GM21381 (cell line): ENCODE measurements at regions not wholly inside any gene's neighbourhood (a gene's known extent, or its start where the extent isn't known, plus 50 kb on each side); places are given as distances from the start of the nearest gene placed in this dataset.

ENCODE experiments used
- ATAC-seq: cut with Tn5 transposase; IDR thresholded peaks from one replicate; pipeline ENCODE4 v1.9.1; 2021; ENCODE audit warnings: mild to moderate bottlenecking, moderate library complexity; ENCODE audit not compliant: unreplicated experiment

DNA sequence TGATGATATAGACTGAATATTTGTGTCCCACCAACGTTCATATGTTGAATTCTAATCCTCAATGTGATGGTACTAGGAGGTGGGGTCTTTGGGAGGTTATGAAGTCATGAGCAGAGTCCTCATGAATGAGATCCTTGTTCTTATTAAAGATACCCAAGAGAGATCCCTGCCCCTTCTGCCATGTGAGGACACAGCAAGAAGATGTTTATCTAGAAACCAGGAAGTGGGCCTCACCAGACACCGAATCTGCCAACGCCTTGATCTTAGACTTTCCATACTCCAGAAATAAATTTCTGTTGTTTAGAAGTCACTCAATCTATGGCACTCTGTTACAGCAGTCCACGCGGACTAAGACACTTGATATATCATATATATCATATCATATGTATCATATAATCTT is 67.7 kb upstream of the GCM1 start:
- no peak for ATAC-seq

DNA sequence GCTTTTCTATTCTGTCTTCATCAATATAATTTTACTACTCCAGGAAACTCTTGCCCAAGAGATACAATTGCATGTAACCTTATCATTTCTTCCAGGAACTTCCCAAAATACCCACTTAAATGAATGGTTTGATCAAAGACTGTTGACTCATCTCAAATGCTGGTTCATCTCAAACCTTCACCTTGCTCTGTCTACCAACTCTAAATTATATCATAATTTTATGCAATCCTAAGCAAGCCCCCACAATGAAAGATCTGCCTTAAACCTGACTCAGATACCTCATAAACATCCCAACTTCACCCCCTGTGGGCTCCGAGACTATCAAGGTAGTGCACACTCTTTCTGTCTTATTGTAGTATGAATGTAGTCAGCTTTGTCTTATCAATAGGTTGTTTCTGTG is 65.5 kb upstream of the GCM1 start:
- no peak for ATAC-seq

DNA sequence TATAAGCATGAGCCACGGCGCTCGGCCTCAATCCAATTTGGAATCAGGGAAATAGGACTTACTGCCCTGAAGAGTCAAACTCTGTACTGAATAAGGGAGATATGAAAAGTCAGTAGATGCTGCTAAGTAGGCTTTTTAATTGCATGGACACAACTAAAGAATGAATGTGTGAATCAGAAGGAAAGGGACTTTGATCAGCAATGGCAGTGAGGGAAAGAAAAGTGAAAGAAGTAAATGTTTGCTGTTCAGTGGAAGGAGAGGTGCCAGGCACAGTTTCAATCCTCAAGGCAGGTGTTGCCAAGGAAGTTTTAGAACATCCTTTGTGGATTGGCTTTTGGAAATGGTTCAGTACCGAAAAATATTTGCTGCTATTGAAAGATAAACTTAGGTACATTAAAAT is 62.2 kb upstream of the GCM1 start:
- ATAC-seq: no peak

DNA sequence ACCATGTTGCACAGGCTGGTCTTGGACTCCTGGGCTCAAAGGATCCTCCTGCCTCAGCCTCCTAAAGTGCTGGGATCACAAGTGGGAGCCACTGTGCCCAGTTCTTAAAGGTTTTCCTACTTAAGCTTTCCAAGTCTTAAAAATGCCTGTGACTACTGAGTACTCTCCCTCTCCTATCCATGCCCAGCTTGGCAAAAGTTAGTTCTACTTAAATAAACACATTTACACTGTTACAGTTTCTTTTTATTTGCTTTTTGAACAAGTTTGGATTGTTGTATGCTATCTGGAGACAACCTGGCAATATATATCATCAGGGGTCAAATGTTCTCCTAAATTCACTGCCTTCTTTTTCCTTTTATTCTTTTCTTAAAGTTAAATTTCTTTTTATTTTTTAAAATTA is 61.0 kb upstream of the GCM1 start:
- ATAC-seq: no peak

DNA sequence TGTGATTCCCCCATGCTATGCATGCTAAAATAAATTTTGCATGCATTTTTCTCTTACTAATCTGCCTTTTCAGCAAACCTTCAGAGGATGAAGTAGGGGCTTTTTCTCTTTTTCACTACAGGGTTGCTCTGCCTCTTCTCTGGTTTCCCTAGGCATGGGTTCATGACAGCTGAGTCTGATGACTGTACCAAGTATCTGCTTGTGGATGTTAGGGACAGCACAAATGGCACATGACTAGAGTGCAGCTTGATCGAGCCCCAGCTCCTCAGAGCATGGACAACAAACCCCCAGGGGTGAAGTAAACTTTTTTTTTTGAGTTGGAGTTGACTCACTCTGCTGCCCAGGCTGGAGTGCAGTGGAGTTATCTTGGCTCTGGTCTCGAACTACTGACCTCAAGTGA is 57.1 kb upstream of the GCM1 start:
- ATAC-seq: no peak

DNA sequence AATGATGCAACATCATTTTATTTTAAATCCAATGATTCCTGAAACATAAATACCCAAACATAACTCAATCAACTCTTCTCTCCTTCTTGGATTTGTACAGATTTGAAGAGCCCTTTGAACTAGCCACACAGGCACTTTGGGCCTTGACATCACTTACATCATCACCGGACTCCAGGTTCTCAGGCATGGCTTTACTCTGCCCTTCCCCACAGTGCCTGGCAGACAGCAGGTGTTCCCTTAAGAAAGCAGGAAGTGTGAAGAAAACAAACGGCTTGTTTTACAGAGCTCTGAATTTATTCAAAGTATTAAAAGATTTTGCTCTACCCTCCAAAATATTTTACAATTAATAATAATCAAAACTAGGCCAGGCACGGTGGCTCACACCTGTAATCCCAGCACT is 54.8 kb upstream of the GCM1 start:
- no peak for ATAC-seq

DNA sequence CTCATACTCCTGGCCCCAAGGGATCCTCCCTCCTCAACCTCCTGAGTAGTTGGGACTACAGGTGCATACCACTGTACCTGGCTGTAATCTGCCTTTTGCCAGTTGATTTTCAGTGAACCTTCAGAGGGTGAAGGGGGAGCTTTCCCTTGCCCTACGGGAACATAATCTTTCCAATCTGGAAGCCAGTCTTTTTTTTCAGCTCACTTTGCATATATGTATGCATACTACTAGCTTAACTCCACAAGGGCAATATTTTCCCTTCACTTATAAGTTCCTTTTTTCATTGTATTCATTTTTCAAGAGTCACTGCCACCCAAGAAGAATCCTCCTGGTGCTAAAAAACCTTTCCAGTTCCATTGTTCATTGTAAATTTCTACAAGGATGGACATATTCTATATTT is 53.4 kb upstream of the GCM1 start:
- ATAC-seq: no peak

DNA sequence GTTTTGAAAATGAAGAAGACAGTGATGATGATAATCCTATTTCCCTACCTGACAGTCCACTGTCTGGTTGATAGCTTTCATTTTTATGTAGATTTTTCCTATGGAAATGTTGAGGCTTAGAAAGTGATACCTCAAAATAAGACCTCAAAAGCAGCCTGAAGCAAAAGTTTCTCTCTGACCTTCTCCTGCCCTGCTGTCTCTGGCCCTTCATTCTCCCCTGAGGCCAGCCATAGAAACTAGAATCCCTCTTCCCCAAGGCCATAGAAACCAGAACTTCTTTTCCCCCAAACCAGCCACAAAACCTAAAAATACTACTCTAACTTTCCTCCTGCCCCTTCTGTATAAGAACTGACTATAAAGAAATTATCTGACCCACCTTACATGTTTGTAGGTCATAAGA is 52.6 kb upstream of the GCM1 start:
- no peak for ATAC-seq

DNA sequence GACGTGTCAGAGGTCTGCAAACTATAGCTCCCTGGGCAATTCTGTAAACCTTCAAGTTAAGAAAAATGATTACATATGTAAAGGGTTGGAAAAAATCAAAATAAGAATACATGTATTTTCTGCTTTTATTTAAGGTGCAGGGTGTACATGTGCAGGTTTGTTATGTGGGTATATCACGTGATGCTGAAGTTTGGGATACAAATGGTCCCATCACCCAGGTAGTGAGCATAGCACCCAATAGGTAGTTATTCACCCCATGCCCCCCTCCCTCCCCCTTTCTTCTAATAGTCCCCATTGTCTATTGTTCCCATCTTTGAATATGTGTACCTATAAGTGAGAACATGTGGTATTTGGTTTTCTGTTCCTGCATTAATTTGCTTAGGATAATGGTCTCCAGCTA is 51.1 kb upstream of the GCM1 start:
- no peak for ATAC-seq

DNA sequence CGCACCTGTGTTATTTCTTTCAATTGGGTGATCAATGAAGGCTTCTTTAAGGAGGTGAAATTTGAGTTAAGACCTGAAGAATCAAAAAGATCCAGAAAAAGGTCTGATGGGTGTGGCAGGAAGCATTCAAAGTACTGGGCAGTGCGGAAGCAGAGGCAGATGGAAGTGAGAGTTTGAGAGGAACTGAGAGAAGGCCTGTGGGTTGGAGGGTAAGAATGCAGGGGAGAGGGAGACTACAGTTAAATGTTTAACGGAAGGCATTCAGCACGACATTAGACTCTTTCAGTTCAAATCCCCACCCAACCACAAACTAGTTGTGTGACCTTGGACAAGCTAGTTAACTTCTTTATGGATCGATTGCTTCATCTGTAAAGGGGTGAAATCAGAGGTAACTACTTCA is 50.5 kb upstream of the GCM1 start:
- peak; percentile 95 for ATAC-seq
